MM.1S (cell line): ENCODE measurements at regions not wholly inside any gene's neighbourhood (a gene's known extent, or its start where the extent isn't known, plus 50 kb on each side); places are given as distances from the start of the nearest gene placed in this dataset.

Source experiments
- CTCF ChIP-seq: fragments of 300-600 bp; sonication (generic); IDR thresholded peaks from 2 replicates; pipeline ENCODE4 v1.5.1; 2016; ENCODE audit warnings: antibody characterized with exemption, low read length, mixed read lengths
- EZH2phosphoT487 ChIP-seq: fragments of 300-600 bp; sonication (generic); IDR thresholded peaks from 2 replicates; pipeline ENCODE4 v1.6.1; 2018; ENCODE audit warnings: antibody characterized with exemption, low read length

DNA sequence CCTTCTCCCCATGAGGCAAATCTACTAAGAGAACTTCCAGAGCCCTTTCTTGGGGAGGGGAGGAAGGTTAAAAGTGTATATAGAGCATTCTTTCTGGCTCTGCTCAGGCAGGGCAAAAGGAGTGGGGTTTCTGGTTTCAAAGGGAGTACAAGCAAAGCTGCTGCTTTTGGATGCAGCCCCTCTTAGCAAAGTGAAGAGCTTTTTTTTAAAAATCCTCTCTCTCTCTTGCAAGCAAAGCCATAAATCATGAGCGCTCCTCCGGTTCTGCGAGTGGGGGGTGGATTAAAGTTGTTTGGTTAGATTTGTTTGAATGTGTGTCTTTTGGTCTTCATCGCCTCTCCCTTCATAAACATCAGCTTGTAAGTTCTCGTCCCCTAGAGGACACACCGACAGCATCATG lies 546.6 kb upstream of the TBX3 start:
- TF ChIP-seq CTCF (no peak), EZH2phosphoT487 (no peak)
